ENCODE measurements at regions not wholly inside any gene's neighbourhood (a gene's known extent, or its start where the extent isn't known, plus 50 kb on each side); places are given as distances from the start of the nearest gene placed in this dataset.

GRCh38 chr5:87831499-87831898, 418.8 kb upstream of the CCNH start:
- H3K9ac ChIP-seq (ENCODE audit: insufficient read depth in 1 of 2, low read depth in 2 of 2, low read length in 2 of 2) = no peak overlapping the region
- intact Hi-C loops (cut with micrococcal nuclease) = no loop called here
- H3K27ac ChIP-seq (ENCODE audit: extremely low read depth, low read depth, low read length) = no peak overlapping the region
- DNase-seq (ENCODE audit: extremely low read depth in 1 of 4, low spot score in 3 of 4) = no peak
- FAIRE-seq = no peak
- H3K4me3 ChIP-seq = no peak overlapping the region
- H3K36me3 ChIP-seq (ENCODE audit: control insufficient read depth, insufficient read depth, low read length) = no peaks in the 10 kb centered on the region
- no peaks in the 10 kb centered on the region for H3K9me3 ChIP-seq (replicated peaks; ENCODE audit: control insufficient read depth, insufficient read depth, low read depth, low read length)
- H3K9me1 ChIP-seq (ENCODE audit: control insufficient read depth, insufficient read depth, low read length) = no peaks in the 10 kb centered on the region
- H3K27me3 ChIP-seq (ENCODE audit: control insufficient read depth in 2 of 2, insufficient read depth in 2 of 2, low read length in 2 of 2) = no peaks in the 10 kb centered on the region
- H4K20me1 ChIP-seq (replicated peaks; ENCODE audit: control insufficient read depth, insufficient read depth, low read length) = no peaks in the 10 kb centered on the region
- no peak for ATAC-seq
- WGBS (ENCODE audit: insufficient coverage, low coverage, missing lambda C conversion rate) = 0% methylated on average over 2 of the region's 2 CpGs
- no peaks in the 10 kb centered on the region for H3K79me2 ChIP-seq (ENCODE audit: control insufficient read depth, insufficient read depth, low read length)
- in situ Hi-C loops (cut with MboI) = no loop called here
- TF ChIP-seq DIDO1 (tag; IDR thresholded peaks at IDR 0.05; ENCODE audit: low read depth) = no peak
- no peak for TF ChIP-seq CEBPB (tag; IDR thresholded peaks at IDR 0.05)
- TF ChIP-seq RNF219 (CRISPR knock-in tag; IDR thresholded peaks at IDR 0.05) = no peak
- no peak for TF ChIP-seq SAP30 (IDR thresholded peaks at IDR 0.05; ENCODE audit: borderline replicate concordance, insufficient read depth, low read depth, low read length, poor library complexity, severe bottlenecking)
- no peak for TF ChIP-seq ZFP91 (CRISPR knock-in tag; IDR thresholded peaks at IDR 0.05)
- no peak overlapping the region for H2AFZ ChIP-seq (ENCODE audit: low read depth, low read length)
- H3K4me1 ChIP-seq (replicated peaks in 1 of 2; ENCODE audit: control insufficient read depth in 2 of 2, insufficient read depth in 2 of 2, low read length in 2 of 2) = no peaks in the 10 kb centered on the region
- POLR2A ChIA-PET = no interaction called here
- CTCF ChIA-PET (ENCODE audit: low intra/inter-chr PET ratio) = no interaction called here
- BruUV-seq (replicated peaks) = no TSS peak
- H3K4me2 ChIP-seq (ENCODE audit: insufficient read depth, low read length) = no peak overlapping the region

All from K562 (cell line).